ENCODE measurements at regions not wholly inside any gene's neighbourhood (a gene's known extent, or its start where the extent isn't known, plus 50 kb on each side); places are given as distances from the start of the nearest gene placed in this dataset.

- Mint-ChIP-seq H3K4me1 (no peaks in the 10 kb centered on the region), H3K36me3 (peaks cover 65% of the 10 kb centered on the region), H3K27ac (no peak overlapping the region), H3K4me3 (no peak overlapping the region), H3K27me3 (ENCODE audit: low read depth) (peaks cover under 1% of the 10 kb centered on the region; the same call in 1 of the 2 replicates), H3K9me3 (peaks cover 63% of the 10 kb centered on the region)
- no peak for DNase-seq (ENCODE audit: low spot score)
- ChIA-PET POLR2A (no interaction called here), CTCF (no interaction called here)
- TF ChIP-seq, protein P1, sequence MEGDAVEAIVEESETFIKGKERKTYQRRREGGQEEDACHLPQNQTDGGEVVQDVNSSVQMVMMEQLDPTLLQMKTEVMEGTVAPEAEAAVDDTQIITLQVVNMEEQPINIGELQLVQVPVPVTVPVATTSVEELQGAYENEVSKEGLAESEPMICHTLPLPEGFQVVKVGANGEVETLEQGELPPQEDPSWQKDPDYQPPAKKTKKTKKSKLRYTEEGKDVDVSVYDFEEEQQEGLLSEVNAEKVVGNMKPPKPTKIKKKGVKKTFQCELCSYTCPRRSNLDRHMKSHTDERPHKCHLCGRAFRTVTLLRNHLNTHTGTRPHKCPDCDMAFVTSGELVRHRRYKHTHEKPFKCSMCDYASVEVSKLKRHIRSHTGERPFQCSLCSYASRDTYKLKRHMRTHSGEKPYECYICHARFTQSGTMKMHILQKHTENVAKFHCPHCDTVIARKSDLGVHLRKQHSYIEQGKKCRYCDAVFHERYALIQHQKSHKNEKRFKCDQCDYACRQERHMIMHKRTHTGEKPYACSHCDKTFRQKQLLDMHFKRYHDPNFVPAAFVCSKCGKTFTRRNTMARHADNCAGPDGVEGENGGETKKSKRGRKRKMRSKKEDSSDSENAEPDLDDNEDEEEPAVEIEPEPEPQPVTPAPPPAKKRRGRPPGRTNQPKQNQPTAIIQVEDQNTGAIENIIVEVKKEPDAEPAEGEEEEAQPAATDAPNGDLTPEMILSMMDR (IDR thresholded peaks at IDR 0.05): no peak
- TF ChIP-seq, protein P2, sequence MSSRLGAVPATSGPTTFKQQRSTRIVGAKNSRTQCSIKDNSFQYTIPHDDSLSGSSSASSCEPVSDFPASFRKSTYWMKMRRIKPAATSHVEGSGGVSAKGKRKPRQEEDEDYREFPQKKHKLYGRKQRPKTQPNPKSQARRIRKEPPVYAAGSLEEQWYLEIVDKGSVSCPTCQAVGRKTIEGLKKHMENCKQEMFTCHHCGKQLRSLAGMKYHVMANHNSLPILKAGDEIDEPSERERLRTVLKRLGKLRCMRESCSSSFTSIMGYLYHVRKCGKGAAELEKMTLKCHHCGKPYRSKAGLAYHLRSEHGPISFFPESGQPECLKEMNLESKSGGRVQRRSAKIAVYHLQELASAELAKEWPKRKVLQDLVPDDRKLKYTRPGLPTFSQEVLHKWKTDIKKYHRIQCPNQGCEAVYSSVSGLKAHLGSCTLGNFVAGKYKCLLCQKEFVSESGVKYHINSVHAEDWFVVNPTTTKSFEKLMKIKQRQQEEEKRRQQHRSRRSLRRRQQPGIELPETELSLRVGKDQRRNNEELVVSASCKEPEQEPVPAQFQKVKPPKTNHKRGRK (CRISPR knock-in tag; IDR thresholded peaks at IDR 0.05; ENCODE audit: borderline replicate concordance): no peak
- TF ChIP-seq ZNF396 (CRISPR knock-in tag; IDR thresholded peaks at IDR 0.05; ENCODE audit: borderline replicate concordance) (no peak), E2F5 (CRISPR knock-in tag; IDR thresholded peaks at IDR 0.05) (no peak), IRF1 (CRISPR knock-in tag; IDR thresholded peaks at IDR 0.05) (no peak), ELF4 (CRISPR knock-in tag; IDR thresholded peaks at IDR 0.05; ENCODE audit: low read depth) (no peak), KAT7 (CRISPR knock-in tag; IDR thresholded peaks at IDR 0.05; ENCODE audit: borderline replicate concordance) (no peak), NR2C2 (CRISPR knock-in tag; IDR thresholded peaks at IDR 0.05) (no peak), MYBL2 (CRISPR knock-in tag; IDR thresholded peaks at IDR 0.05) (no peak), SP1 (CRISPR knock-in tag; conservative IDR thresholded peaks at IDR 0.05) (no peak), RELA (CRISPR knock-in tag; IDR thresholded peaks at IDR 0.05; ENCODE audit: borderline replicate concordance) (no peak), SMAD4 (CRISPR knock-in tag; IDR thresholded peaks at IDR 0.05) (no peak), ZNF423 (CRISPR knock-in tag; IDR thresholded peaks at IDR 0.05) (no peak)
- TF ChIP-seq, protein P3, sequence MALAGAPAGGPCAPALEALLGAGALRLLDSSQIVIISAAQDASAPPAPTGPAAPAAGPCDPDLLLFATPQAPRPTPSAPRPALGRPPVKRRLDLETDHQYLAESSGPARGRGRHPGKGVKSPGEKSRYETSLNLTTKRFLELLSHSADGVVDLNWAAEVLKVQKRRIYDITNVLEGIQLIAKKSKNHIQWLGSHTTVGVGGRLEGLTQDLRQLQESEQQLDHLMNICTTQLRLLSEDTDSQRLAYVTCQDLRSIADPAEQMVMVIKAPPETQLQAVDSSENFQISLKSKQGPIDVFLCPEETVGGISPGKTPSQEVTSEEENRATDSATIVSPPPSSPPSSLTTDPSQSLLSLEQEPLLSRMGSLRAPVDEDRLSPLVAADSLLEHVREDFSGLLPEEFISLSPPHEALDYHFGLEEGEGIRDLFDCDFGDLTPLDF (CRISPR knock-in tag; IDR thresholded peaks at IDR 0.05): no peak
- TF ChIP-seq, protein P4, sequence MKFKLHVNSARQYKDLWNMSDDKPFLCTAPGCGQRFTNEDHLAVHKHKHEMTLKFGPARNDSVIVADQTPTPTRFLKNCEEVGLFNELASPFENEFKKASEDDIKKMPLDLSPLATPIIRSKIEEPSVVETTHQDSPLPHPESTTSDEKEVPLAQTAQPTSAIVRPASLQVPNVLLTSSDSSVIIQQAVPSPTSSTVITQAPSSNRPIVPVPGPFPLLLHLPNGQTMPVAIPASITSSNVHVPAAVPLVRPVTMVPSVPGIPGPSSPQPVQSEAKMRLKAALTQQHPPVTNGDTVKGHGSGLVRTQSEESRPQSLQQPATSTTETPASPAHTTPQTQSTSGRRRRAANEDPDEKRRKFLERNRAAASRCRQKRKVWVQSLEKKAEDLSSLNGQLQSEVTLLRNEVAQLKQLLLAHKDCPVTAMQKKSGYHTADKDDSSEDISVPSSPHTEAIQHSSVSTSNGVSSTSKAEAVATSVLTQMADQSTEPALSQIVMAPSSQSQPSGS (CRISPR knock-in tag; IDR thresholded peaks at IDR 0.05; ENCODE audit: borderline replicate concordance, low read depth): no peak
- ATAC-seq: no peak
Measured at GRCh38 chr3:123341-123740, 73.2 kb upstream of the CHL1 start.

GRCh38 chr3:124557-125179 lies 71.9 kb upstream of the CHL1 start:
- peaks cover 3% of the 10 kb centered on the region; the same call in 1 of the 2 replicates for H3K27me3 Mint-ChIP-seq (ENCODE audit: low read depth)
- ChIA-PET POLR2A (no interaction called here), CTCF (no interaction called here)
- no peak overlapping the region for H3K4me3 Mint-ChIP-seq
- DNase-seq (ENCODE audit: low spot score) (no peak), ATAC-seq (no peak)
- H3K9me3 Mint-ChIP-seq: peaks cover 71% of the 10 kb centered on the region
- TF ChIP-seq E2F4 (CRISPR knock-in tag; IDR thresholded peaks at IDR 0.05; ENCODE audit: borderline replicate concordance, low read depth) (no peak), IRF2 (CRISPR knock-in tag; IDR thresholded peaks at IDR 0.05; ENCODE audit: borderline replicate concordance, low read depth) (no peak), GTF2I (CRISPR knock-in tag; conservative IDR thresholded peaks at IDR 0.05) (no peak)
- TF ChIP-seq, protein P4 (CRISPR knock-in tag; IDR thresholded peaks at IDR 0.05; ENCODE audit: borderline replicate concordance, low read depth): no peak
- H3K4me1 Mint-ChIP-seq: no peaks in the 10 kb centered on the region
- peaks cover 69% of the 10 kb centered on the region for H3K36me3 Mint-ChIP-seq
- no peak overlapping the region for H3K27ac Mint-ChIP-seq
